22Rv1 (cell line): ENCODE measurements at regions not wholly inside any gene's neighbourhood (a gene's known extent, or its start where the extent isn't known, plus 50 kb on each side); places are given as distances from the start of the nearest gene placed in this dataset.

Source experiments
- H3K27ac ChIP-seq: fragments of 450-650 bp; 2 replicates; pipeline ENCODE4 v1.5.1; 2017
- ZFX ChIP-seq: fragments of 450-650 bp; IDR thresholded peaks from 2 replicates; pipeline ENCODE4 v1.6.1; 2017; ENCODE audit warnings: antibody characterized with exemption, borderline replicate concordance
- TF ChIP-seq, protein P1 (sequence below): fragments of 450-650 bp; IDR thresholded peaks from 2 replicates; pipeline ENCODE4 v1.5.1; 2017; ENCODE audit warnings: mild to moderate bottlenecking

DNA sequence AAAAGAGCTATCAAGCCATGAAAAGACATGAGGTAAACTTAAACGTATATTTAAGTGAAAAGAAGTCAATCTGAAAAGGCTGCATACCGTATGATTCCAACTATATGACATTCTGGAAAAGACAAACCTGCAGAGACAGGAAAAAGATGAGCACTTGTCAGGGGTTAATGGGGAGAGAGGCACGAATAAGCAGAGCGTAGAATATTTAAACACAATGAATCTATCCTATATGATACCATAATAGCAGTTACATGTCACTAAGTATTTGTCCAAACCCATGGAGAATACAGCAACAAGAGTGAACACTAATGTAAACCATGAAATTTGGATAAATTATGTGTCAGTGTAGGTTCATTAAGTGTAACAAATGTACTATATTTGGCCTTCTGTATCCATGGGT is 560.3 kb upstream of the ANO3 start:
- no peak overlapping the region for H3K27ac ChIP-seq
- no peak for TF ChIP-seq ZFX
- TF ChIP-seq, protein P1, sequence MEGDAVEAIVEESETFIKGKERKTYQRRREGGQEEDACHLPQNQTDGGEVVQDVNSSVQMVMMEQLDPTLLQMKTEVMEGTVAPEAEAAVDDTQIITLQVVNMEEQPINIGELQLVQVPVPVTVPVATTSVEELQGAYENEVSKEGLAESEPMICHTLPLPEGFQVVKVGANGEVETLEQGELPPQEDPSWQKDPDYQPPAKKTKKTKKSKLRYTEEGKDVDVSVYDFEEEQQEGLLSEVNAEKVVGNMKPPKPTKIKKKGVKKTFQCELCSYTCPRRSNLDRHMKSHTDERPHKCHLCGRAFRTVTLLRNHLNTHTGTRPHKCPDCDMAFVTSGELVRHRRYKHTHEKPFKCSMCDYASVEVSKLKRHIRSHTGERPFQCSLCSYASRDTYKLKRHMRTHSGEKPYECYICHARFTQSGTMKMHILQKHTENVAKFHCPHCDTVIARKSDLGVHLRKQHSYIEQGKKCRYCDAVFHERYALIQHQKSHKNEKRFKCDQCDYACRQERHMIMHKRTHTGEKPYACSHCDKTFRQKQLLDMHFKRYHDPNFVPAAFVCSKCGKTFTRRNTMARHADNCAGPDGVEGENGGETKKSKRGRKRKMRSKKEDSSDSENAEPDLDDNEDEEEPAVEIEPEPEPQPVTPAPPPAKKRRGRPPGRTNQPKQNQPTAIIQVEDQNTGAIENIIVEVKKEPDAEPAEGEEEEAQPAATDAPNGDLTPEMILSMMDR, result no peak

DNA sequence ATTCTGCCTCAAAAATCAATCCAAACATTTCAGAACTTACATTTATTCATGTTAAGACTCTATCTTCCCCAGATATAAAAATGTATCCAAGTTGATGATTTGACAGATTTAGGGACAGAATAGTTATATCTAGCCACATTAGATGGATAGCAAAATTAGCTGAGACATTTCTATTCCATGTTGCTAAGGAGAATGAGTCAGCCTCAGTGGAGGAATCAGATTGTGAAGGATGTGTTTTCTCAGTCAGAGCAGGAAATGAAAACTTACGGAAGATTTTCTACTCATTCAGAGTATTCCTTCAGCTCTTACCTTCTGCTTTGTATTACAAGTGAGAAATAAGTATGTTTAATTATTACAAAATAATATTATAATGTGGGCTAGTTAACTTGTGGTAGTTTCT is 556.3 kb upstream of the ANO3 start:
- H3K27ac ChIP-seq, result no peak overlapping the region
- TF ChIP-seq, protein P1, result no peak
- TF ChIP-seq ZFX, result no peak

DNA sequence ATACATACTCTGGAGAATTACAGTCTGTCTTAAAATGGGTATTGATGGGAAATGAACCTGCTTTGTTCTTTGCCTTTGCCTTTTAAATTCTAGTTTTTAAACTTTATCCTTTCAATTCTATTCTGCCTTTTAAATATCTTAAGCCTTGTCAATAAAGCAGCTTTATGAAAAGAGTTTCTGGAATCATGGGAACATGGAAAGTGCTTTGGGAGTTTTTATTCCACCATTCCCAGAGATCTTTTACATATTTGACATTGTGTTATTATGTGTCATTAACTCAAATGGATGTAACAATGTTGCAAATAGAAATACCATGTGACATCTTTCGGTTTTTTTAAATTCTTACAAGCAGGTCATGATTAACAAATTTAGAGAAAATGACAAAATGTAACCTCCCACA is 555.7 kb upstream of the ANO3 start:
- TF ChIP-seq, protein P1, result no peak
- no peak for TF ChIP-seq ZFX
- no peak overlapping the region for H3K27ac ChIP-seq

DNA sequence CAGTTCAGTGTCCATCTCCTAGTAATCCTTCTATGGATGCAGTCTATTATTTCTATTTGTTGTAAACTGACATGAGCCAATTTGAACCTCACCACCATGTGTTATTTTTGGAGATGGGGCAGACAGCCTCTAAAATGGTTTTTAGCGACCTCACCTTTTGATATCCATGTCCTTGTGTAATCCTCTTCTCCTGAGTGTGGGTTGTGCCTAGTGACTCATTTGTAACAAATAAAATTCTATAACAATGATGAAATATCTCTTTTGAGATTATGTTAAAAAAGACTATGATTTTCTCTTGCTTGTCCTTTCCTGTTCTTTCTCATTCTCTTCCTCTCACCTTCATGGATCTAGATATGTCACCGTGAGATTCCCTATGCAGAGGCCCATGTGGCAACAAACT is 554.6 kb upstream of the ANO3 start:
- H3K27ac ChIP-seq, result no peak overlapping the region
- TF ChIP-seq, protein P1, result no peak
- no peak for TF ChIP-seq ZFX

DNA sequence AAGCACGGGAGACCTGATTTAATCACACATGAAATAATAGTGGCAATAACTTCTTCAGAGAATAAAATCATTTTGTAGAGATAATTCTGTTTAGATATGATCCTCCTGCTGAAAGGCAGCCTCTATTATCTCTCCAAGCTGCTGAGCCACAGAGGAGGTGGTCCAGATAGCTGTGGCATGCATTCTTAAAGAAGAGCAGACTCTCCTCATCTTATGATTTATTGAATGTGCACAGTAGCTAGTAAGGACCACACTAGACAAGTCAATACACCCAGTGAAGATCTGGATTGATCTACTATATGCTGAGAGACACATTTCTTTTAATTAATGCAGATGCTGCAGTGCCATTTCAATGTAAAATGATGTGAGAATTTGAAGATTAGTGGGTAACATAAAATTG is 552.9 kb upstream of the ANO3 start:
- no peak for TF ChIP-seq ZFX
- TF ChIP-seq, protein P1, result no peak
- no peak overlapping the region for H3K27ac ChIP-seq

DNA sequence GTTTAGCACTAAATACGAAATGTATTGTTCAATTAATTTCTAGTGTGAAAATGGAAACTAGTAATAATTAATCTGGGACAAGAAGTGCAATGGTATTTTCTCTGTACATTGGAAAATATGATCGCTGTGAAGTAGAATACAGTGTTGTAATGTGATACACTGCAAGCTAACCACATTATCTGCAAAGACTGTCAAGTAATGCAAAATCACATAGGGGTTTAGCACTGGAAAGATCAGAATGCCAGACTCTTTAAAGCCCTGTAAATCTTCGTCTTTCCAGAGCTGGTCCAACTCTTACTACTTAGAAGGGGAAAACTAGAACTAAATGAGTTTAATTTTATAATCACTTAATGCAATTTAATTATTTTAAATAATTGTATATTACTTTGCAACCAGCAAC is 544.5 kb upstream of the ANO3 start:
- TF ChIP-seq, protein P1, result no peak
- TF ChIP-seq ZFX, result no peak
- H3K27ac ChIP-seq, result no peak overlapping the region

DNA sequence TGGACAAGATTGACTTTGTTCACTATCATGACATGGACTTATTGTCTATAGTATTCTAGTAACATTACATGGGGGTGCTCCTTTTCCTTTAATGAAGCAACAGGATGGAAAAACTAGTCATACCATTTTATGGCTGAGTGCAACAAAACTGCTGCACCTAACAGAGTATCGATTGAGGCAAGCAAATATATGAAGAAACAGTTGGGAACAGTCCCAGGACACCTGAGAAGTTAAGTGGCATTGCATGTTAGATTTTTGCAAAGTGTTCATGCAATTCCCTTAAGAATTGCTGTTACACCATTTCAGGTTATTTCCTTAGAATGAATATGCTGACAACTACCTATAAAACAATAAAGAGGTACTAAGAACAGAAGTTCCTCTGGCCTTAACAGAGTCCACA is 541.5 kb upstream of the ANO3 start:
- no peak overlapping the region for H3K27ac ChIP-seq
- no peak for TF ChIP-seq ZFX
- TF ChIP-seq, protein P1, result no peak
